DND-41 (cell line): ENCODE measurements at regions not wholly inside any gene's neighbourhood (a gene's known extent, or its start where the extent isn't known, plus 50 kb on each side); places are given as distances from the start of the nearest gene placed in this dataset.

Experiments
- ATAC-seq: fragments of 200-7000 bp; cut with Tn5 transposase; 3 replicates; pipeline ENCODE4 v1.9.1; 2021; ENCODE audit warnings: low read depth; ENCODE audit not compliant: insufficient read depth
- DNase-seq: peaks from one replicate; pipeline ENCODE4 v3.0.0-alpha.2; 2020
- H2AFZ ChIP-seq: 2 replicates; pipeline ENCODE4 v1.6.0; 2012; ENCODE audit warnings: low read depth, low read length
- H3K27ac ChIP-seq: 2 replicates; pipeline ENCODE4 v1.5.1; 2012; ENCODE audit warnings: low read length, inconsistent platforms
- H3K27me3 ChIP-seq: fragments of 200-600 bp; sonication (generic); 2 replicates; pipeline ENCODE4 v1.6.0; 2012; ENCODE audit warnings: low read length, mild to moderate bottlenecking, inconsistent platforms; ENCODE audit not compliant: insufficient read depth, poor library complexity
- H3K36me3 ChIP-seq: 2 replicates; pipeline ENCODE4 v1.5.1; 2012; ENCODE audit warnings: low read length, inconsistent platforms; ENCODE audit not compliant: insufficient read depth
- H3K4me1 ChIP-seq: 2 replicates; pipeline ENCODE4 v1.5.1; 2012; ENCODE audit warnings: mild to moderate bottlenecking, low read length; ENCODE audit not compliant: insufficient read depth
- H3K4me2 ChIP-seq: 2 replicates; pipeline ENCODE4 v1.6.0; 2012; ENCODE audit warnings: mild to moderate bottlenecking, moderate library complexity, low read length, inconsistent platforms; ENCODE audit not compliant: insufficient read depth
- H3K4me3 ChIP-seq, 2 experiments: fragments of 200-600 bp in 1 of 2; shearing (Covaris generic) in 1 of 2; 2 replicates each; pipeline ENCODE4 v1.5.1; 2012 to 2016; ENCODE audit warnings: inconsistent platforms in 2 of 2, low read length in 2 of 2, mild to moderate bottlenecking in 2 of 2, low read depth in 1 of 2, moderate library complexity in 1 of 2
- H3K79me2 ChIP-seq: 2 replicates; pipeline ENCODE4 v1.6.0; 2012; ENCODE audit warnings: low read length, inconsistent platforms; ENCODE audit not compliant: insufficient read depth
- H3K9ac ChIP-seq: 2 replicates; pipeline ENCODE4 v1.6.0; 2012; ENCODE audit warnings: low read depth, mild to moderate bottlenecking, inconsistent platforms, low read length, moderate library complexity
- H3K9me3 ChIP-seq: 2 replicates; pipeline ENCODE4 v1.5.1; 2012; ENCODE audit warnings: low read length, moderate library complexity, mild to moderate bottlenecking, inconsistent platforms; ENCODE audit not compliant: insufficient read depth, severe bottlenecking
- H4K20me1 ChIP-seq: 2 replicates; pipeline ENCODE4 v1.6.0; 2012; ENCODE audit warnings: low read length; ENCODE audit not compliant: insufficient read depth
- EZH2 ChIP-seq: IDR thresholded peaks from 3 replicates; pipeline ENCODE4 v1.6.1; 2012; ENCODE audit warnings: borderline replicate concordance, low read depth, mild to moderate bottlenecking, moderate library complexity, low read length, inconsistent platforms; ENCODE audit not compliant: severe bottlenecking
- TF ChIP-seq, protein P1 (sequence below): IDR thresholded peaks from 2 replicates; pipeline ENCODE4 v1.5.1; 2012; ENCODE audit warnings: borderline replicate concordance, low read length, moderate library complexity, mild to moderate bottlenecking; ENCODE audit not compliant: poor library complexity, severe bottlenecking; ENCODE audit errors: extremely low read depth

DNA sequence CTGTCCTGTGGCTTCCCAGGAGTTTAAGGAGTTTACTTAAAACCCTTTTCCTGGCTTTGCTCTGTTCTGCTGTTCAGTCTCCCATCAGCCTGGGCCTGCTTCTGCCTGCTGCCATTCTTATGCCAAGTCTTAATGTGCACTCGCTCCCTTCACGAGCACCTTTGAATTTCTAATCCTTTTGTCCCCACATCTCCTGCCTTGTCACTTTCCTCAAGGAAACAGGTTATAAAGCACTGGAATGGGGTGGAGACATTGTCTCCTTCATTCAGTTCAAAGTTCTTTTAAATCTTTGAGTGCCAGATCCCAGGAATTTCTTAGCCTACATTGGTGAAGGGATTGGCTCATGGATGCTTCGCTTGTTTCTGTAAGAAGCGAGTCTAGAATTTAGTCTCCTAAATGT is 87.2 kb upstream of the LIFR start:
- H3K4me2 ChIP-seq, result no peak overlapping the region
- H3K79me2 ChIP-seq, result no peaks in the 10 kb centered on the region
- no peaks in the 10 kb centered on the region for H3K9me3 ChIP-seq
- no peaks in the 10 kb centered on the region for H3K27me3 ChIP-seq
- ATAC-seq (no peak), DNase-seq (no peak)
- no peaks in the 10 kb centered on the region for H3K4me1 ChIP-seq
- H3K27ac ChIP-seq, result no peak overlapping the region
- no peaks in the 10 kb centered on the region for H4K20me1 ChIP-seq
- no peak overlapping the region for H3K9ac ChIP-seq
- H3K4me3 ChIP-seq, result no peak overlapping the region
- H2AFZ ChIP-seq, result no peak overlapping the region
- TF ChIP-seq, protein P1, sequence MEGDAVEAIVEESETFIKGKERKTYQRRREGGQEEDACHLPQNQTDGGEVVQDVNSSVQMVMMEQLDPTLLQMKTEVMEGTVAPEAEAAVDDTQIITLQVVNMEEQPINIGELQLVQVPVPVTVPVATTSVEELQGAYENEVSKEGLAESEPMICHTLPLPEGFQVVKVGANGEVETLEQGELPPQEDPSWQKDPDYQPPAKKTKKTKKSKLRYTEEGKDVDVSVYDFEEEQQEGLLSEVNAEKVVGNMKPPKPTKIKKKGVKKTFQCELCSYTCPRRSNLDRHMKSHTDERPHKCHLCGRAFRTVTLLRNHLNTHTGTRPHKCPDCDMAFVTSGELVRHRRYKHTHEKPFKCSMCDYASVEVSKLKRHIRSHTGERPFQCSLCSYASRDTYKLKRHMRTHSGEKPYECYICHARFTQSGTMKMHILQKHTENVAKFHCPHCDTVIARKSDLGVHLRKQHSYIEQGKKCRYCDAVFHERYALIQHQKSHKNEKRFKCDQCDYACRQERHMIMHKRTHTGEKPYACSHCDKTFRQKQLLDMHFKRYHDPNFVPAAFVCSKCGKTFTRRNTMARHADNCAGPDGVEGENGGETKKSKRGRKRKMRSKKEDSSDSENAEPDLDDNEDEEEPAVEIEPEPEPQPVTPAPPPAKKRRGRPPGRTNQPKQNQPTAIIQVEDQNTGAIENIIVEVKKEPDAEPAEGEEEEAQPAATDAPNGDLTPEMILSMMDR, result no peak
- no peak for TF ChIP-seq EZH2
- H3K36me3 ChIP-seq, result no peaks in the 10 kb centered on the region

DNA sequence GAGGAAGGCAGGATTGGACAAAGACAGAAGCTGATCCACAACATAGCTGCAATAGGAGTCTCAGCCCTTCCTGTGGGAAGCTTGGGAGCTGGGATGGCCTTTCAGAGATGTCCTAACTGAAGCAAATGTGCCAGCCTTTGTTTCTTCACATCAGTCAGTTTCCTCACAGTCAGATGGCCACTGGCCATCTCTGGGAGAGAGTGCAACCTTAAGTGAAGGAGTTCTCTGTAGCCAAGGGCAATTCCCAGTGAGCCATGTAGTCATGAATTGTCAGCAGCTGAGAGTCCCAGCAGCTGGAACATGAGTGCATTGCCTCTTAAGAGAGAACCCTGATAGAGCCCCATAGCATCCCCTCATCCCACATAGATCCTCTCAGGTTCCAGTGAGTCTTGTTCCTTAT is 89.1 kb upstream of the LIFR start:
- Histone ChIP-seq H3K4me1 (no peaks in the 10 kb centered on the region), H4K20me1 (no peaks in the 10 kb centered on the region), H3K9me3 (no peaks in the 10 kb centered on the region), H3K36me3 (no peaks in the 10 kb centered on the region), H3K9ac (no peak overlapping the region), H3K27ac (no peak overlapping the region), H2AFZ (no peak overlapping the region), H3K27me3 (no peaks in the 10 kb centered on the region), H3K4me2 (no peak overlapping the region), H3K79me2 (no peaks in the 10 kb centered on the region), H3K4me3 (no peak overlapping the region)
- DNase-seq, result no peak
- no peak for ATAC-seq
- TF ChIP-seq EZH2, result no peak
- TF ChIP-seq, protein P1, result no peak

DNA sequence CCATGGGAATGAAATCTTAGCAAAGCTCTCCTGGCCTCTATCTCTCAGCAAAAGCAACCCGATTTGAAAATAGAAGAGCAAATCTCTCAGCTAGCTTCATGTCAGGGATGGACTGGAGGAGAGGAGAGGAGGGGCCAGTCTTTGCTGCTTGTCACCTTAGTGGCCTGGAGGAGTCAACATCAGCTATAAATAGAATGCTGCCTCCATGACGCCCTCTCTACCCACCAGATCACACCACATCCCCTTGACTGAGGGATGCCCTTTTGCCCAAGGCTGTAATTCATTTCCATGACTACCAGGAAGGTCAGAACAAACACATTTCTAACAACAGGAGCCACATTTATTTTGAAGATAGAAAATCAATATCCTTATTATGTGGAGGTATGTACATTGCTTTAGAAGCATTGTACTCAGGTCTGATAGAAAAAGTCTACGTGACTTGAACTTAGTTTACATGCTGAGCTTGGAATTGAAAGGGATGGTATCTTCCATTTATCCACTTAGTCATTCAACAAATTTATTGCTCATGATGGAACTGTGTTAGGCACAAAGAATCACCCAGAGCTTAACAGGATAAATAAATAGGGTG is 92.4 kb upstream of the LIFR start:
- TF ChIP-seq, protein P1, result no peak
- no peak for TF ChIP-seq EZH2
- H3K36me3 ChIP-seq, result no peaks in the 10 kb centered on the region
- H3K27me3 ChIP-seq, result no peaks in the 10 kb centered on the region
- DNase-seq (no peak), ATAC-seq (no peak)
- H3K4me1 ChIP-seq, result no peaks in the 10 kb centered on the region
- no peak overlapping the region for H2AFZ ChIP-seq
- no peak overlapping the region for H3K27ac ChIP-seq
- no peak overlapping the region for H3K4me3 ChIP-seq
- no peaks in the 10 kb centered on the region for H3K9me3 ChIP-seq
- no peak overlapping the region for H3K4me2 ChIP-seq
- no peaks in the 10 kb centered on the region for H4K20me1 ChIP-seq
- H3K79me2 ChIP-seq, result no peaks in the 10 kb centered on the region
- H3K9ac ChIP-seq, result no peak overlapping the region

DNA sequence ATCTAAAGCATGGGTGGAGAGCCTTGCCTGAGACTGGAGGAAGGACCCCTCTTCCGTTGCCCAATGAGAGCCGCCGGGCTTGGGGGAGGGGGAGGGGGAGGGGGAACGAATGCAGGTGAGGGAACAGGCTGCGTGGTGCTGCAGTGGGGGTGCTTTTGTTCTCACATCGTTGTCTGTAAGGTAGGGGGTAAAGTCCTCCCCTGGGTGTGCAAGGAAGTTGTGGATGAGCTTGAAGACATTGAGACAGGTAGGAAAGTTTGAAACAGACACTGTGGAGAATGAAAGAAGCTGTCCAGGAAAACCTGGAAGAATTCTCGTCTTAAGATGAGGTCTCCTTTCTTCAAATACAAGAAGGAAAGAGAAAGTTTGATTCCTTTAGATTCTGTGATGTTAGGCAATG is 94.1 kb upstream of the LIFR start:
- ATAC-seq (no peak), DNase-seq (no peak)
- Histone ChIP-seq H3K9ac (no peak overlapping the region), H3K4me1 (no peaks in the 10 kb centered on the region), H2AFZ (no peak overlapping the region), H3K36me3 (no peaks in the 10 kb centered on the region), H3K79me2 (no peaks in the 10 kb centered on the region), H3K4me2 (no peak overlapping the region), H3K4me3 (no peak overlapping the region), H4K20me1 (no peaks in the 10 kb centered on the region), H3K9me3 (no peaks in the 10 kb centered on the region), H3K27ac (no peak overlapping the region), H3K27me3 (no peaks in the 10 kb centered on the region)
- TF ChIP-seq, protein P1, result no peak
- no peak for TF ChIP-seq EZH2
